ENCODE measurements at regions not wholly inside any gene's neighbourhood (a gene's known extent, or its start where the extent isn't known, plus 50 kb on each side); places are given as distances from the start of the nearest gene placed in this dataset.

GRCh38 chr13:31385540-31385939 lies 185.8 kb downstream of the B3GLCT start:
- TF ChIP-seq CTCF (conservative IDR thresholded peaks at IDR 0.05; ENCODE audit: low read length) (no peak), EZH2phosphoT487 (IDR thresholded peaks at IDR 0.05; ENCODE audit: borderline replicate concordance) (no peak)
- no peaks in the 10 kb centered on the region for H3K9me2 ChIP-seq (replicated peaks; ENCODE audit: low read depth, low read length)
- H3K36me3 ChIP-seq (ENCODE audit: insufficient read depth, low read length) = no peaks in the 10 kb centered on the region
- H3K4me1 ChIP-seq (ENCODE audit: insufficient read depth, low read length, poor library complexity, severe bottlenecking) = no peaks in the 10 kb centered on the region
- no peak overlapping the region for H3K4me3 ChIP-seq (ENCODE audit: low read length, poor library complexity, severe bottlenecking)
- H4K20me1 ChIP-seq (ENCODE audit: insufficient read depth, low read length, poor library complexity, severe bottlenecking) = no peaks in the 10 kb centered on the region
- no peak overlapping the region for H2AFZ ChIP-seq (ENCODE audit: low read length)
- H3K9ac ChIP-seq (ENCODE audit: low read depth, low read length, poor library complexity, severe bottlenecking) = no peak overlapping the region
- H3F3A ChIP-seq (ENCODE audit: low read depth) = no peaks in the 10 kb centered on the region
- no peaks in the 10 kb centered on the region for H3K79me2 ChIP-seq (ENCODE audit: insufficient read depth, low read length)
- H3K9me3 ChIP-seq (ENCODE audit: insufficient read depth, low read depth, low read length) = no peaks in the 10 kb centered on the region
- no peak overlapping the region for H3K4me2 ChIP-seq (ENCODE audit: low read depth, low read length, poor library complexity, severe bottlenecking)
- no peaks in the 10 kb centered on the region for H3K27me3 ChIP-seq (ENCODE audit: insufficient read depth, low read length, poor library complexity, severe bottlenecking)

GRCh38 chr13:31394506-31394905 lies 194.7 kb downstream of the B3GLCT start:
- Histone ChIP-seq H3K79me2 (ENCODE audit: insufficient read depth, low read length) (no peaks in the 10 kb centered on the region), H4K20me1 (ENCODE audit: insufficient read depth, low read length, poor library complexity, severe bottlenecking) (no peaks in the 10 kb centered on the region), H3F3A (ENCODE audit: low read depth) (0 out of 2 replicates have a peak, but pooled peaks cover 5% of the 10 kb centered on the region), H2AFZ (ENCODE audit: low read length) (peak overlapping the region; percentile 50; the same call in 1 of the 2 replicates), H3K9me3 (ENCODE audit: insufficient read depth, low read depth, low read length) (peaks cover 17% of the 10 kb centered on the region; the same call in 1 of the 2 replicates), H3K9ac (ENCODE audit: low read depth, low read length, poor library complexity, severe bottlenecking) (no peak overlapping the region), H3K27me3 (ENCODE audit: insufficient read depth, low read length, poor library complexity, severe bottlenecking) (no peaks in the 10 kb centered on the region), H3K4me2 (ENCODE audit: low read depth, low read length, poor library complexity, severe bottlenecking) (peak overlapping the region; percentile 43), H3K4me3 (ENCODE audit: low read length, poor library complexity, severe bottlenecking) (peak overlapping the region; percentile 16), H3K4me1 (ENCODE audit: insufficient read depth, low read length, poor library complexity, severe bottlenecking) (peaks cover 14% of the 10 kb centered on the region), H3K9me2 (replicated peaks; ENCODE audit: low read depth, low read length) (no peaks in the 10 kb centered on the region), H3K36me3 (ENCODE audit: insufficient read depth, low read length) (no peaks in the 10 kb centered on the region)
- no peak for TF ChIP-seq CTCF (conservative IDR thresholded peaks at IDR 0.05; ENCODE audit: low read length)
- no peak for TF ChIP-seq EZH2phosphoT487 (IDR thresholded peaks at IDR 0.05; ENCODE audit: borderline replicate concordance)

- Histone ChIP-seq H3K9me2 (replicated peaks; ENCODE audit: low read depth, low read length) (no peaks in the 10 kb centered on the region), H3K27me3 (ENCODE audit: insufficient read depth, low read length, poor library complexity, severe bottlenecking) (no peaks in the 10 kb centered on the region), H3K36me3 (ENCODE audit: insufficient read depth, low read length) (no peaks in the 10 kb centered on the region), H3K4me3 (ENCODE audit: low read length, poor library complexity, severe bottlenecking) (peak overlapping the region; percentile 16), H3F3A (ENCODE audit: low read depth) (0 out of 2 replicates have a peak, but pooled peaks cover 5% of the 10 kb centered on the region), H4K20me1 (ENCODE audit: insufficient read depth, low read length, poor library complexity, severe bottlenecking) (no peaks in the 10 kb centered on the region), H3K9me3 (ENCODE audit: insufficient read depth, low read depth, low read length) (peaks cover 22% of the 10 kb centered on the region; the same call in 1 of the 2 replicates), H3K4me2 (ENCODE audit: low read depth, low read length, poor library complexity, severe bottlenecking) (peak overlapping the region; percentile 43), H2AFZ (ENCODE audit: low read length) (peak overlapping the region; percentile 50), H3K4me1 (ENCODE audit: insufficient read depth, low read length, poor library complexity, severe bottlenecking) (peaks cover 14% of the 10 kb centered on the region), H3K79me2 (ENCODE audit: insufficient read depth, low read length) (no peaks in the 10 kb centered on the region), H3K9ac (ENCODE audit: low read depth, low read length, poor library complexity, severe bottlenecking) (peak overlapping the region; percentile 3)
- no peak for TF ChIP-seq EZH2phosphoT487 (IDR thresholded peaks at IDR 0.05; ENCODE audit: borderline replicate concordance)
- TF ChIP-seq CTCF (conservative IDR thresholded peaks at IDR 0.05; ENCODE audit: low read length) = no peak
These were observed 195.3 kb downstream of the B3GLCT start for GRCh38 chr13:31395090-31395489.

Measured in Loucy (cell line).